ENCODE measurements at regions not wholly inside any gene's neighbourhood (a gene's known extent, or its start where the extent isn't known, plus 50 kb on each side); places are given as distances from the start of the nearest gene placed in this dataset.

DNA sequence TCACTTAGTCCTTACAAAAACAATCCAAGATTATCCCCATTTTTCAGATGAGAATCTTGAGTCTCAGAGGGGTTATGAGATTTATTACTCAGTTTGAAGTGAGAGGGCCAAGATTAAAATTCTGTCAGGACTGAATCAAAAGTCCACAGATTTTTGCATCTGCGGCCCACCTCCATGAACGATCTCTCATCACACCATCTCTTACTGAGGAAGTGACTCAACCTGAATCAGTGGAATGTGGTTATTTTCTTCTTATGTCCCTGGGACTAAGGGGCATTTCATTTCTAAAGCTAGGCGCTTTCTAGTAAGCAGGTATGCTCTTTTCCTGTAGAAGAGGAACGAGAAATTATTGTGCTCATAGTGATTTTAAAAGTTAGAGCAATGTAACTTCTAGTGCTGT, 360.3 kb upstream of the SPHKAP start:
- intact Hi-C loops (cut with DNase I; ENCODE audit: low total_unique reads): no loop called here
- 77 to 90% (median 85%) methylated on average over 4 of the region's 4 CpGs for WGBS, 5 donors
- Histone ChIP-seq H3K27ac (no peak overlapping the region), H3K27me3 (no peaks in the 10 kb centered on the region), H3K4me3 (no peak overlapping the region), H3K4me1 (no peaks in the 10 kb centered on the region), H3K36me3 (no peaks in the 10 kb centered on the region), H3K9me3 (peaks cover under 1 to 23% (median 10%) of the 10 kb centered on the region in 4 donors)
- DNase-seq: no peak
- TF ChIP-seq, protein P1, sequence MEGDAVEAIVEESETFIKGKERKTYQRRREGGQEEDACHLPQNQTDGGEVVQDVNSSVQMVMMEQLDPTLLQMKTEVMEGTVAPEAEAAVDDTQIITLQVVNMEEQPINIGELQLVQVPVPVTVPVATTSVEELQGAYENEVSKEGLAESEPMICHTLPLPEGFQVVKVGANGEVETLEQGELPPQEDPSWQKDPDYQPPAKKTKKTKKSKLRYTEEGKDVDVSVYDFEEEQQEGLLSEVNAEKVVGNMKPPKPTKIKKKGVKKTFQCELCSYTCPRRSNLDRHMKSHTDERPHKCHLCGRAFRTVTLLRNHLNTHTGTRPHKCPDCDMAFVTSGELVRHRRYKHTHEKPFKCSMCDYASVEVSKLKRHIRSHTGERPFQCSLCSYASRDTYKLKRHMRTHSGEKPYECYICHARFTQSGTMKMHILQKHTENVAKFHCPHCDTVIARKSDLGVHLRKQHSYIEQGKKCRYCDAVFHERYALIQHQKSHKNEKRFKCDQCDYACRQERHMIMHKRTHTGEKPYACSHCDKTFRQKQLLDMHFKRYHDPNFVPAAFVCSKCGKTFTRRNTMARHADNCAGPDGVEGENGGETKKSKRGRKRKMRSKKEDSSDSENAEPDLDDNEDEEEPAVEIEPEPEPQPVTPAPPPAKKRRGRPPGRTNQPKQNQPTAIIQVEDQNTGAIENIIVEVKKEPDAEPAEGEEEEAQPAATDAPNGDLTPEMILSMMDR (IDR thresholded peaks at IDR 0.05): no peak
- TF ChIP-seq POLR2AphosphoS5 (IDR thresholded peaks at IDR 0.05) (no peak), POLR2A (IDR thresholded peaks at IDR 0.05) (no peak), EP300 (IDR thresholded peaks at IDR 0.05) (no peak)

DNA sequence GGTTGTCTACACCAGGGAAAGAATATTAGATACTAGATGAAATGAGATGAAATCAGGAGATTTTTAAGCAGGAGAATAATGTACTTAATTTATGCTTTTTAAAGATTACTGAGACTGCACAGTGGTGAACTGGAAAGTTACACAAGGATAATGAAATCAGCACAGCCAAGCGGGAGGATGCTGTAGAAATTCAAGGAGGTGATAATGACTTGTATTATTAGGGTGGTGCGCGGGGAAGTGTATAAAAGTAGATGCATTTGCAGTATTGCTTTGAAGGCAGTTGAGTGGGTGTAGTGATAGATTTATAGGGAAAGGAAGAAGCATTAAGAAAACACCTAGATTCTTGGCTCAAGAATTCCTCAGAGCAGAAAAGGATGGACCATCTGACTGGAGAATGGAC, 359.5 kb upstream of the SPHKAP start:
- DNase-seq: no peak

DNA sequence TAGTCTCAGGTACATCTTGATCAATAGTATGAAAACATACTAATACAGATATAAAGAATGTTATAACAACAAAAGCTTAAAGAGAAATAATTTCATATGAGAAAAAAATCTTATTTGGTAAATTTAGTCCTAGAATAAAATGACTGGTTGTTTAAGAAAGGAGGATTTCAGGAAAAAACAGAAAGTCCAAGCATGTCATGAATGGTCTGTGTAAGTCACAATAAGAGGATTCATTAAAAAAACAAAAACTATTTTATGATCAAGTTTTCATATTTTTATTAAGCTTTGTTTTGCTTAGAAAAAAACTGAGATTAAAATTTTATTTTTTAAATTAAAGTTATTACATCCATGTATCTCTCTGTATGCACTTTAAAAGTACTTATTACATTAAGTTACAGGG, 353.9 kb upstream of the SPHKAP start:
- H3K4me3 ChIP-seq: no peak overlapping the region
- H3K27ac ChIP-seq: no peak overlapping the region
- H3K27me3 ChIP-seq: no peaks in the 10 kb centered on the region
- H3K36me3 ChIP-seq: no peaks in the 10 kb centered on the region
- no peaks in the 10 kb centered on the region for H3K4me1 ChIP-seq
- TF ChIP-seq EP300 (IDR thresholded peaks at IDR 0.05) (no peak), POLR2A (IDR thresholded peaks at IDR 0.05) (no peak), POLR2AphosphoS5 (IDR thresholded peaks at IDR 0.05) (no peak)
- TF ChIP-seq, protein P1 (IDR thresholded peaks at IDR 0.05): no peak
- DNase-seq: no peak
- intact Hi-C loops (cut with DNase I; ENCODE audit: low total_unique reads): no loop called here
- peaks cover 0 to 33% (median 7%) of the 10 kb centered on the region in 4 donors for H3K9me3 ChIP-seq

More for the DNA sequence above, 359.5 kb upstream of the SPHKAP start:
- Histone ChIP-seq H3K4me3 (no peak overlapping the region), H3K4me1 (no peaks in the 10 kb centered on the region), H3K36me3 (no peaks in the 10 kb centered on the region), H3K9me3 (peaks cover 0 to 21% (median 5%) of the 10 kb centered on the region in 4 donors), H3K27me3 (no peaks in the 10 kb centered on the region), H3K27ac (no peak overlapping the region)
- WGBS, 5 donors: 84 to 97% (median 96%) methylated on average over 3 of the region's 3 CpGs
- intact Hi-C loops (cut with DNase I; ENCODE audit: low total_unique reads): no loop called here
- TF ChIP-seq, protein P1 (IDR thresholded peaks at IDR 0.05): no peak
- no peak for TF ChIP-seq POLR2AphosphoS5 (IDR thresholded peaks at IDR 0.05)
- no peak for TF ChIP-seq EP300 (IDR thresholded peaks at IDR 0.05)
- TF ChIP-seq POLR2A (IDR thresholded peaks at IDR 0.05): no peak

- Histone ChIP-seq H3K4me1 (no peaks in the 10 kb centered on the region), H3K27ac (no peak overlapping the region), H3K9me3 (peaks cover 0 to 30% (median 7%) of the 10 kb centered on the region in 4 donors), H3K4me3 (no peak overlapping the region), H3K36me3 (no peaks in the 10 kb centered on the region), H3K27me3 (no peaks in the 10 kb centered on the region)
- intact Hi-C loops (cut with DNase I; ENCODE audit: low total_unique reads): no loop called here
- TF ChIP-seq, protein P1 (IDR thresholded peaks at IDR 0.05): no peak
- no peak for TF ChIP-seq EP300 (IDR thresholded peaks at IDR 0.05)
- TF ChIP-seq POLR2A (IDR thresholded peaks at IDR 0.05): no peak
- no peak for TF ChIP-seq POLR2AphosphoS5 (IDR thresholded peaks at IDR 0.05)
- DNase-seq: no peak
- WGBS, 5 donors: 44 to 66% (median 54%) methylated on average over 1 of the region's 1 CpG
Observed at GRCh38 chr2:228533156-228533555, 351.7 kb upstream of the SPHKAP start.

All from stomach (tissue), 8 donors.